HEK293T (cell line): ENCODE measurements at regions not wholly inside any gene's neighbourhood (a gene's known extent, or its start where the extent isn't known, plus 50 kb on each side); places are given as distances from the start of the nearest gene placed in this dataset.

Experiments
- CTCF ChIA-PET: fragments of 350-600 bp; formaldehyde crosslinking; extraction: SDS; loops from one replicate; lab custom pipeline; 2021; ENCODE audit warnings: antibody characterized with exemption, inconsistent platforms; lab: Yijun Ruan, JAX
- POLR2A ChIA-PET: fragments of 350-600 bp; formaldehyde crosslinking; extraction: SDS; loops from one replicate; lab custom pipeline; 2020; ENCODE audit warnings: antibody characterized with exemption, inconsistent platforms; lab: Yijun Ruan, JAX
- DNase-seq: peaks from one replicate; pipeline ENCODE4 v3.0.0; 2012; ENCODE audit warnings: mixed read lengths; ENCODE audit errors: extremely low spot score
- ARNT ChIP-seq: fragments of 450-650 bp; IDR thresholded peaks from 2 replicates; pipeline ENCODE4 v1.6.1; 2017; ENCODE audit warnings: mild to moderate bottlenecking
- BHLHE40 ChIP-seq: fragments of 450-650 bp; IDR thresholded peaks from 2 replicates; pipeline ENCODE4 v1.6.1; 2016; ENCODE audit warnings: mild to moderate bottlenecking, moderate library complexity, borderline replicate concordance
- CTBP1 ChIP-seq: fragments of 450-650 bp; IDR thresholded peaks from 2 replicates; pipeline ENCODE4 v1.6.1; 2016; ENCODE audit warnings: borderline replicate concordance
- ELF4 ChIP-seq: fragments of 450-650 bp; IDR thresholded peaks from 2 replicates; pipeline ENCODE4 v1.6.1; 2017; ENCODE audit warnings: antibody characterized with exemption
- FOXA1 ChIP-seq: fragments of 450-650 bp; IDR thresholded peaks from 2 replicates; pipeline ENCODE4 v1.6.1; 2016; ENCODE audit warnings: mild to moderate bottlenecking
- FOXK2 ChIP-seq: fragments of 450-650 bp; IDR thresholded peaks from 2 replicates; pipeline ENCODE4 v1.6.1; 2016; ENCODE audit warnings: mild to moderate bottlenecking
- FOXM1 ChIP-seq: fragments of 450-650 bp; IDR thresholded peaks from 2 replicates; pipeline ENCODE4 v1.6.1; 2017; ENCODE audit warnings: mild to moderate bottlenecking, borderline replicate concordance
- HDGF ChIP-seq: fragments of 450-650 bp; IDR thresholded peaks from 2 replicates; pipeline ENCODE4 v1.6.1; 2017; ENCODE audit warnings: antibody characterized with exemption, borderline replicate concordance
- L3MBTL2 ChIP-seq: fragments of 450-650 bp; conservative IDR thresholded peaks from 2 replicates; pipeline ENCODE4 v1.6.1; 2016; ENCODE audit warnings: mild to moderate bottlenecking
- LEF1 ChIP-seq: fragments of 450-650 bp; IDR thresholded peaks from 2 replicates; pipeline ENCODE4 v1.6.1; 2017; ENCODE audit warnings: mild to moderate bottlenecking, borderline replicate concordance
- NFRKB ChIP-seq: fragments of 450-650 bp; IDR thresholded peaks from 2 replicates; pipeline ENCODE4 v1.6.1; 2016; ENCODE audit warnings: mild to moderate bottlenecking, moderate library complexity
- PKNOX1 ChIP-seq: fragments of 450-650 bp; IDR thresholded peaks from 2 replicates; pipeline ENCODE4 v1.6.1; 2016
- SP1 ChIP-seq: fragments of 450-650 bp; IDR thresholded peaks from 2 replicates; pipeline ENCODE4 v1.6.1; 2017
- SUZ12 ChIP-seq: fragments of 450-650 bp; IDR thresholded peaks from 2 replicates; pipeline ENCODE4 v1.6.1; 2016; ENCODE audit warnings: mild to moderate bottlenecking
- TARDBP ChIP-seq: fragments of 450-650 bp; IDR thresholded peaks from 2 replicates; pipeline ENCODE4 v1.6.1; 2016
- ZNF384 ChIP-seq: fragments of 450-650 bp; IDR thresholded peaks from 2 replicates; pipeline ENCODE4 v1.6.1; 2016

DNA sequence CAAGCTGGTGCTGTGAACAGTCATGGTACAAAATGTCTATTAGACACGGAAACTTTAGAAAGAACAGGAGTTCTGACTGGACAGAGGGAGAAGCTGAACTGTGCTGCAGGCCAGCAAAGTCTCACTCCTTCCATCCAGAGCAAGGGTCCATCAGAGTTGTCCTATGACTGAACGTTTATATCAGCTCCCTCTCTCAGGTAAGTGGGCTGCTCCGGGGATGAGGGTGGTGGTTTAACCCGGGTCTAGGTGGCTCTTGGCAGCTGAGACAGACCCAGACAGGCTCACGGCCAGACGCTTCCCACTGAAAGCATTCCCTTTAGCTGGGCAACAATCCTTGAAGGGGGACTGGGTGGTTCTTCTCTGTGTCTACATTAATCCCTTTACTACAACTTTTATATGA is 385.0 kb upstream of the SMIM31 start:
- POLR2A ChIA-PET = no interaction called here
- CTCF ChIA-PET = no interaction called here
- TF ChIP-seq PKNOX1 = no peak
- TF ChIP-seq BHLHE40 = no peak
- TF ChIP-seq NFRKB = no peak
- TF ChIP-seq SUZ12 = no peak
- no peak for TF ChIP-seq ARNT
- TF ChIP-seq ELF4 = no peak
- TF ChIP-seq CTBP1 = no peak
- DNase-seq = no peak

- DNase-seq = no peak
- TF ChIP-seq L3MBTL2 (no peak), BHLHE40 (no peak), PKNOX1 (no peak), LEF1 (no peak), HDGF (no peak), ELF4 (no peak), CTBP1 (no peak), SP1 (no peak), FOXA1 (no peak), FOXM1 (no peak), FOXK2 (no peak), ARNT (no peak)
- ChIA-PET CTCF (no interaction called here), POLR2A (no interaction called here)
Measured at GRCh38 chr4:164373021-164373420, 380.9 kb upstream of the SMIM31 start.

- no peak for DNase-seq
- ChIA-PET POLR2A (no interaction called here), CTCF (no interaction called here)
- TF ChIP-seq NFRKB (no peak), CTBP1 (no peak), TARDBP (no peak), ARNT (no peak), BHLHE40 (no peak), L3MBTL2 (no peak), ZNF384 (no peak), FOXK2 (no peak), SUZ12 (no peak), LEF1 (no peak)
Measured at GRCh38 chr4:164377277-164377676, 376.7 kb upstream of the SMIM31 start.

DNA sequence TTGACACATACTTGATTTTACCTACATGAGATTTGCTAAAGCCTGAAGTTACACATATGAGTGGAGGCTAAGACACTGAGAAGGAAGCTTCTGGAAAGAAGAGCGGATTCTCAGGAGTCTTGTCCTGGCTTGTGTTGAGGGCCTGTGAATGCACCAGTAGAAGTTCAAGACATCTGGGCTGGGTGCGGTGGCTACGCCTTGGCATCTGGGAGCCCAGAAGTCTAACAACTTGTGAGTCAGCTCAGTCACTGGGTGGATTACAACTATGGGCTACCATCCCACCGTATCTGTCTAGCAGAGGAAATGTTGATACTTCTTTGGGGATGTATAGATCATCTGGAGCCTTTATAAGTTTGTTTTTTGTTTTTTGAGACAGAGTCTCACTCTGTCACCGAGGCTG is 375.6 kb upstream of the SMIM31 start:
- DNase-seq = no peak
- POLR2A ChIA-PET = no interaction called here
- TF ChIP-seq FOXA1 (no peak), BHLHE40 (no peak), L3MBTL2 (no peak), SUZ12 (no peak), HDGF (no peak)
- CTCF ChIA-PET = no interaction called here

DNA sequence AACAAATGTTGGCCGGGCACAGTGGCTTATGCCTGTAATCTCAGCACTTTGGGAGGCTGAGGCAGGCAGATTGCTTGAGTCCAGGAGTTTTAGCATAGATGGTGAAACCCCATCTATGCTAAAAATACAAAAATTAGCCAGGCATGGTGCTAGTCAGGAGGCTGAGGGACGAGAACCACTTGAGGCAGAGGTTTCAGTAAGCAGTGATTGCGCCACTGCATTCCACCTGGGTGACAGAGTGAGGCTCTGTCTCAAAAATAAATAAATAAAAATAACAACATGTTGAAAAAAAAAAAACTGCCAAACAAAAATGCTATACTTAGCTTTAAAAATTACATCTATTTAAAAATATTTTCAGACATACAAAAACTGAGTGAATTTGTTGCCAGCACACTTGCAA is 374.2 kb upstream of the SMIM31 start:
- TF ChIP-seq TARDBP (no peak), FOXA1 (no peak), ELF4 (no peak), NFRKB (no peak), CTBP1 (no peak)
- ChIA-PET POLR2A (no interaction called here), CTCF (no interaction called here)
- no peak for DNase-seq

GRCh38 chr4:164381859-164382258 is 372.1 kb upstream of the SMIM31 start:
- no peak for TF ChIP-seq NFRKB
- no peak for TF ChIP-seq PKNOX1
- TF ChIP-seq SP1 = no peak
- TF ChIP-seq L3MBTL2 = no peak
- TF ChIP-seq SUZ12 = no peak
- TF ChIP-seq FOXM1 = no peak
- no peak for TF ChIP-seq FOXA1
- TF ChIP-seq CTBP1 = no peak
- no peak for TF ChIP-seq LEF1
- TF ChIP-seq FOXK2 = no peak
- no peak for TF ChIP-seq ELF4
- no peak for TF ChIP-seq ARNT
- TF ChIP-seq ZNF384 = no peak
- POLR2A ChIA-PET = no interaction called here
- CTCF ChIA-PET = no interaction called here
- DNase-seq = no peak

DNA sequence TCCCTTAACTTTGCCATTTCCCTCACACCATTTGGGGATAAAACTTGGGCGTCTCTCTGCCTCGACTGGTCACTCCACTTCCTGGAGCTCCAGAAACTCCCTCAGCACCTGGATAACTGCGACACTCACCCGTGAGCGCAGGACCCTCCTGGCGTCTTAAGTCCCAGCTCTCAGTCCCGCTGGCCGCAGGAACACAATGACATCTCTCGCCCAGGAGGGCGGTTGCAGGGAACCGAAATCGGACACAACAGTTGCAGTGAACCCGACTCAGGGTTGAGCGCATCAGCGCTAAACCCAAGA is 370.9 kb upstream of the SMIM31 start:
- CTCF ChIA-PET = no interaction called here
- POLR2A ChIA-PET = no interaction called here
- TF ChIP-seq PKNOX1 (no peak), NFRKB (no peak), ZNF384 (no peak), SP1 (no peak), FOXK2 (no peak), ARNT (no peak), CTBP1 (no peak), LEF1 (no peak), FOXM1 (no peak), ELF4 (no peak), FOXA1 (no peak), L3MBTL2 (no peak), SUZ12 (no peak), TARDBP (no peak), BHLHE40 (no peak), HDGF (no peak)
- DNase-seq = no peak
